CD14-positive monocyte (primary cell): ENCODE measurements at regions not wholly inside any gene's neighbourhood (a gene's known extent, or its start where the extent isn't known, plus 50 kb on each side); places are given as distances from the start of the nearest gene placed in this dataset.

Source experiments
- DNase-seq, 3 donors: peaks; one replicate each; pipeline ENCODE4 v3.0.0-alpha.2; 2011 to 2022
- H2AFZ ChIP-seq: 2 replicates; pipeline ENCODE4 v1.6.0; 2012; ENCODE audit warnings: mild to moderate bottlenecking, low read depth, low read length, inconsistent platforms; ENCODE audit not compliant: insufficient read depth, poor library complexity, severe bottlenecking
- H3K27ac ChIP-seq, 2 donors: 1 replicate in 1 of 2; 2 replicates in 1 of 2; pipeline ENCODE4 v1.5.1; 2012 to 2013; ENCODE audit warnings: low read length in 2 of 2, control low read depth in 1 of 2, inconsistent platforms in 1 of 2, low read depth in 1 of 2, mild to moderate bottlenecking in 1 of 2
- H3K27me3 ChIP-seq, 2 donors: one replicate each; pipeline versions ENCODE4 v1.6.0 to v1.6.1; 2011 to 2013; ENCODE audit warnings: low read length in 2 of 2; ENCODE audit not compliant: control insufficient read depth in 2 of 2, insufficient read depth in 2 of 2
- H3K36me3 ChIP-seq, 2 donors: replicated peaks in 1 of 2; 1 replicate in 1 of 2; 2 replicates in 1 of 2; pipeline versions ENCODE4 v1.5.1 to v1.6.1; 2012 to 2013; ENCODE audit warnings: low read length in 2 of 2, control low read depth in 1 of 2, inconsistent platforms in 1 of 2, mild to moderate bottlenecking in 1 of 2; ENCODE audit not compliant: insufficient read depth in 2 of 2, control insufficient read depth in 1 of 2
- H3K4me1 ChIP-seq, 2 donors: 1 replicate in 1 of 2; 2 replicates in 1 of 2; pipeline versions ENCODE4 v1.5.1 to v1.6.1; 2012 to 2013; ENCODE audit warnings: low read length in 2 of 2, control low read depth in 1 of 2, inconsistent platforms in 1 of 2, mild to moderate bottlenecking in 1 of 2, moderate library complexity in 1 of 2; ENCODE audit not compliant: insufficient read depth in 2 of 2, control insufficient read depth in 1 of 2
- H3K4me2 ChIP-seq: replicated peaks from 2 replicates; pipeline ENCODE3; 2012; ENCODE audit warnings: low read length, moderate library complexity, mild to moderate bottlenecking; ENCODE audit not compliant: poor library complexity, severe bottlenecking; ENCODE audit errors: extremely low read depth
- H3K4me3 ChIP-seq, 3 experiments: fragments of 200-600 bp in 1 of 3; sonication (generic) in 1 of 3; replicated peaks in 1 of 3; 1 replicate in 2 of 3; 2 replicates in 1 of 3; pipeline ENCODE4 v1.5.1; 2011 to 2013; ENCODE audit warnings: low read length in 3 of 3, mild to moderate bottlenecking in 3 of 3, control low read depth in 2 of 3, low read depth in 2 of 3, inconsistent platforms in 1 of 3, moderate library complexity in 1 of 3
- H3K79me2 ChIP-seq: 2 replicates; pipeline ENCODE4 v1.6.0; 2012; ENCODE audit warnings: mild to moderate bottlenecking, control low read depth, inconsistent platforms, low read length, moderate library complexity; ENCODE audit not compliant: insufficient read depth
- H3K9ac ChIP-seq: 2 replicates; pipeline ENCODE4 v1.6.0; 2017; ENCODE audit warnings: low read length, mild to moderate bottlenecking; ENCODE audit not compliant: insufficient read depth, poor library complexity, severe bottlenecking
- H3K9me3 ChIP-seq, 2 donors: replicated peaks in 1 of 2; 1 replicate in 1 of 2; 2 replicates in 1 of 2; pipeline versions ENCODE4 v1.5.1 to v1.6.1; 2012 to 2013; ENCODE audit warnings: low read length in 2 of 2, control low read depth in 1 of 2; ENCODE audit not compliant: control insufficient read depth in 1 of 2, insufficient read depth in 1 of 2
- H4K20me1 ChIP-seq: 2 replicates; pipeline ENCODE4 v1.6.0; 2012; ENCODE audit warnings: mild to moderate bottlenecking, low read length, control low read depth, moderate library complexity; ENCODE audit not compliant: insufficient read depth
- H3K27ac Mint-ChIP-seq, 7 donors: one replicate each; pipeline ENCODE4 v1.8.0; 2020; ENCODE audit warnings: mild to moderate bottlenecking in 7 of 7, mixed read lengths in 7 of 7, moderate library complexity in 6 of 7, inconsistent platforms in 2 of 7
- H3K27me3 Mint-ChIP-seq, 3 donors: one replicate each; pipeline ENCODE4 v1.8.0; 2021 to 2022; ENCODE audit warnings: low read depth in 3 of 3, mild to moderate bottlenecking in 3 of 3, mixed read lengths in 3 of 3, moderate library complexity in 3 of 3, inconsistent platforms in 1 of 3
- H3K36me3 Mint-ChIP-seq, 2 donors: one replicate each; pipeline ENCODE4 v1.8.0; 2020; ENCODE audit warnings: mixed read lengths in 2 of 2, inconsistent platforms in 1 of 2, mild to moderate bottlenecking in 1 of 2
- H3K4me1 Mint-ChIP-seq: one replicate; pipeline ENCODE4 v1.8.0; 2020; ENCODE audit warnings: mild to moderate bottlenecking, mixed read lengths
- H3K4me3 Mint-ChIP-seq, 2 donors: one replicate each; pipeline ENCODE4 v1.8.0; 2020; ENCODE audit warnings: mild to moderate bottlenecking in 2 of 2, mixed read lengths in 2 of 2, moderate library complexity in 1 of 2
- H3K9me3 Mint-ChIP-seq, 7 donors: one replicate each; pipeline ENCODE4 v1.8.0; 2020 to 2022; ENCODE audit warnings: mixed read lengths in 7 of 7, mild to moderate bottlenecking in 6 of 7, moderate library complexity in 6 of 7, inconsistent platforms in 2 of 7
- WGBS: methylation state at CpG from one replicate; pipeline ENCODE4 v1.1.5; 2013; ENCODE audit warnings: missing lambda C conversion rate; ENCODE audit not compliant: insufficient coverage; 5-methylcytosine and 5-hydroxymethylcytosine counted together
- intact Hi-C, 2 donors: fragments of 100-400 bp; cut with micrococcal nuclease; formaldehyde crosslinking; loops; one replicate each; pipeline versions ENCODE4 v1.15.0 to v1.15.1; 2023
- TF ChIP-seq, protein P1 (sequence below): fragments of 200-600 bp; IDR thresholded peaks from one replicate; pipeline ENCODE4 v1.8.0; 2022; ENCODE audit warnings: antibody characterized with exemption, mild to moderate bottlenecking

DNA sequence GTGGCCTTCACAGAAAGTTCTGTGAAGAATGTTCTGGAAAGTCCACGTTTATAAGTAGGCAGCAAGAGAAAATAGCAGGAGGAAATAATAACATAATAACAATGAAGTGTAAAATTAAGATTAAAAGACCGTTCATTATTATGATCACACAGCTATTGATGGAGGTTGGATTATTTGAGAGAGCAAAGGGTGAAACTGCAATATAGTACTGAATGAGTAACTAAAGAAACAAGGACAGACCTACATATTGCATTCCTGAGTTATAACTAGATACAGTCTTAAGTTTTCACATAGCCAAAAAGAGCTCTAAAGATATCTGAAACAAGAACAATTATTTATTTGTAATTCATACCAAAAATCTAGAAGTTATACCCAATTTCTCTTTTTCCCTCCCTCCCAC is 122.9 kb upstream of the TMEM164 start:
- no peak overlapping the region for H2AFZ ChIP-seq
- H3K79me2 ChIP-seq, result no peaks in the 10 kb centered on the region
- H3K27me3 ChIP-seq, result peaks cover 0 to 2% of the 10 kb centered on the region in 2 donors
- no peaks in the 10 kb centered on the region for H3K36me3 ChIP-seq
- Mint-ChIP-seq H3K36me3 (no peaks in the 10 kb centered on the region), H3K27ac (peak overlapping the region; percentile 53 to 95 (median 90)), H3K9me3 (peaks cover 0 to 4% (median 1%) of the 10 kb centered on the region in 7 donors), H3K4me1 (peaks cover 36% of the 10 kb centered on the region), H3K4me3 (no peak overlapping the region), H3K27me3 (peaks cover 0 to 13% (median 0%) of the 10 kb centered on the region in 3 donors)
- no peak for DNase-seq
- no peaks in the 10 kb centered on the region for H4K20me1 ChIP-seq
- H3K9ac ChIP-seq, result no peak overlapping the region
- WGBS, result no CpG with 5 or more reads among the region's 2 CpGs
- intact Hi-C loops, result loop anchor here (10.0 kb wide), 2 partner anchors 165 to 175 kb away; no protein-coding TSS in a partner anchor
- H3K4me2 ChIP-seq, result peak overlapping the region; percentile 34
- H3K9me3 ChIP-seq, result no peaks in the 10 kb centered on the region
- TF ChIP-seq, protein P1, sequence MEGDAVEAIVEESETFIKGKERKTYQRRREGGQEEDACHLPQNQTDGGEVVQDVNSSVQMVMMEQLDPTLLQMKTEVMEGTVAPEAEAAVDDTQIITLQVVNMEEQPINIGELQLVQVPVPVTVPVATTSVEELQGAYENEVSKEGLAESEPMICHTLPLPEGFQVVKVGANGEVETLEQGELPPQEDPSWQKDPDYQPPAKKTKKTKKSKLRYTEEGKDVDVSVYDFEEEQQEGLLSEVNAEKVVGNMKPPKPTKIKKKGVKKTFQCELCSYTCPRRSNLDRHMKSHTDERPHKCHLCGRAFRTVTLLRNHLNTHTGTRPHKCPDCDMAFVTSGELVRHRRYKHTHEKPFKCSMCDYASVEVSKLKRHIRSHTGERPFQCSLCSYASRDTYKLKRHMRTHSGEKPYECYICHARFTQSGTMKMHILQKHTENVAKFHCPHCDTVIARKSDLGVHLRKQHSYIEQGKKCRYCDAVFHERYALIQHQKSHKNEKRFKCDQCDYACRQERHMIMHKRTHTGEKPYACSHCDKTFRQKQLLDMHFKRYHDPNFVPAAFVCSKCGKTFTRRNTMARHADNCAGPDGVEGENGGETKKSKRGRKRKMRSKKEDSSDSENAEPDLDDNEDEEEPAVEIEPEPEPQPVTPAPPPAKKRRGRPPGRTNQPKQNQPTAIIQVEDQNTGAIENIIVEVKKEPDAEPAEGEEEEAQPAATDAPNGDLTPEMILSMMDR, result no peak
- H3K4me3 ChIP-seq, result no peak overlapping the region
- peak overlapping the region in 1 of 2 donors; percentile 75 for H3K27ac ChIP-seq
- H3K4me1 ChIP-seq, result peaks cover 32 to 47% of the 10 kb centered on the region in 2 donors

DNA sequence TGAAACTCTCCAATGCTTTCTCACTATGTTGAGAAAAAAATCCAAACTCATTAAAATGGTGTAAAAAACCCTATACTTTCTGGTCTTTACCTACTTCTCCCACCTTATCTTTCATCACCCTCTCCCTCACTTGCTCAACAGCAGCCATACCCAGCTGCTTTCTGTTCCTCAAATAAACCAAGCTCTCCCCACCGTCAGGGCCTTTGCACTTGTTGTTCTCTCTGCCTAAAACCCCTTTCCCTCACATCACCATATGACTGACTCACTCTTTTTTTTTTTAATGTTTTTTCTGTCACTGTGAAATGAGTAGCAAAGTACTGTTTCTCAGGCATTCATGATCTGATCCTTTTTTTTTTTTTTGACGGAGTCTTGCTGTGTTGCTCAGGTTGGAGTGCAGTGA is 122.3 kb upstream of the TMEM164 start:
- Histone ChIP-seq H3K4me1 (peaks cover 35 to 47% of the 10 kb centered on the region in 2 donors), H3K27ac (peak overlapping the region; percentile 75 to 77), H3K9me3 (no peaks in the 10 kb centered on the region), H2AFZ (no peak overlapping the region), H3K36me3 (no peaks in the 10 kb centered on the region), H3K4me2 (peak overlapping the region; percentile 34), H4K20me1 (no peaks in the 10 kb centered on the region), H3K4me3 (no peak overlapping the region), H3K79me2 (no peaks in the 10 kb centered on the region), H3K27me3 (peaks cover 0 to 2% of the 10 kb centered on the region in 2 donors), H3K9ac (no peak overlapping the region)
- intact Hi-C loops, result loop anchor here (10.0 kb wide), 2 partner anchors 166 to 176 kb away; no protein-coding TSS in a partner anchor
- TF ChIP-seq, protein P1, result no peak
- Mint-ChIP-seq H3K27ac (peak overlapping the region; percentile 82 to 95 (median 91)), H3K4me3 (no peak overlapping the region), H3K36me3 (no peaks in the 10 kb centered on the region), H3K27me3 (peaks cover 0 to 13% (median 0%) of the 10 kb centered on the region in 3 donors), H3K4me1 (peaks cover 40% of the 10 kb centered on the region), H3K9me3 (peaks cover 0 to 1% (median 0%) of the 10 kb centered on the region in 7 donors)
- WGBS, result no CpG with 5 or more reads among the region's 2 CpGs
- peak; percentile 83 to 92 (median 86) for DNase-seq
